GM23248 (cell line): ENCODE measurements at regions not wholly inside any gene's neighbourhood (a gene's known extent, or its start where the extent isn't known, plus 50 kb on each side); places are given as distances from the start of the nearest gene placed in this dataset.
A peak's percentile ranks its signal among the peaks of the same experiment; 100 is the strongest.

ENCODE experiments used
- DNase-seq: peaks from one replicate; pipeline ENCODE4 v3.0.0-alpha.2; 2015
- H2AFZ ChIP-seq: fragments of 200-600 bp; sonication (generic); 2 replicates; pipeline ENCODE4 v1.6.1; 2016; ENCODE audit warnings: antibody characterized with exemption
- H3F3A ChIP-seq: fragments of 200-600 bp; sonication (generic); 2 replicates; pipeline ENCODE4 v1.6.1; 2016; ENCODE audit warnings: mild to moderate bottlenecking, antibody characterized with exemption, mixed run types; ENCODE audit not compliant: insufficient read depth
- H3K27ac ChIP-seq: fragments of 200-600 bp; sonication (generic); 2 replicates; pipeline ENCODE4 v1.5.1; 2016; ENCODE audit warnings: mild to moderate bottlenecking
- H3K27me3 ChIP-seq: fragments of 200-600 bp; sonication (generic); replicated peaks from 2 replicates; pipeline ENCODE4 v1.6.1; 2016; ENCODE audit warnings: mild to moderate bottlenecking; ENCODE audit not compliant: insufficient read depth
- H3K36me3 ChIP-seq: fragments of 200-600 bp; sonication (generic); 2 replicates; pipeline ENCODE4 v1.6.1; 2016; ENCODE audit warnings: low read depth, mild to moderate bottlenecking
- H3K4me1 ChIP-seq: fragments of 200-600 bp; sonication (generic); 2 replicates; pipeline ENCODE4 v1.6.1; 2016; ENCODE audit warnings: mild to moderate bottlenecking; ENCODE audit not compliant: insufficient read depth
- H3K4me2 ChIP-seq: fragments of 200-600 bp; sonication (generic); one replicate; pipeline ENCODE4 v1.6.1; 2016; ENCODE audit warnings: mild to moderate bottlenecking; ENCODE audit not compliant: unreplicated experiment
- H3K4me3 ChIP-seq: fragments of 200-600 bp; sonication (generic); 2 replicates; pipeline ENCODE4 v1.5.1; 2016; ENCODE audit warnings: mild to moderate bottlenecking
- H3K79me2 ChIP-seq: fragments of 200-600 bp; sonication (generic); 2 replicates; pipeline ENCODE4 v1.6.1; 2016; ENCODE audit warnings: mild to moderate bottlenecking; ENCODE audit not compliant: insufficient read depth
- H3K9ac ChIP-seq: fragments of 200-600 bp; sonication (generic); 2 replicates; pipeline ENCODE4 v1.6.1; 2016; ENCODE audit warnings: mild to moderate bottlenecking
- H3K9me2 ChIP-seq: fragments of 200-600 bp; sonication (generic); 2 replicates; pipeline ENCODE4 v1.6.1; 2016; ENCODE audit warnings: mixed run types, mild to moderate bottlenecking, moderate library complexity; ENCODE audit not compliant: insufficient read depth
- H3K9me3 ChIP-seq: fragments of 200-600 bp; sonication (generic); one replicate; pipeline ENCODE4 v1.6.1; 2017; ENCODE audit warnings: low read depth
- H4K20me1 ChIP-seq: fragments of 200-600 bp; sonication (generic); 2 replicates; pipeline ENCODE4 v1.6.0; 2016; ENCODE audit not compliant: insufficient read depth
- EZH2 ChIP-seq: fragments of 200-600 bp; sonication (generic); IDR thresholded peaks from 2 replicates; pipeline ENCODE4 v1.6.1; 2018; ENCODE audit warnings: antibody characterized with exemption, mild to moderate bottlenecking; ENCODE audit not compliant: insufficient read depth, poor library complexity, severe bottlenecking
- EZH2phosphoT487 ChIP-seq: fragments of 200-600 bp; sonication (generic); IDR thresholded peaks from 2 replicates; pipeline ENCODE4 v1.6.1; 2018; ENCODE audit warnings: antibody characterized with exemption, moderate library complexity, mild to moderate bottlenecking, low read depth; ENCODE audit not compliant: insufficient read depth
- WGBS, 2 experiments: methylation state at CpG; one replicate each; pipeline ENCODE4 v1.1.6; 2015 to 2017; ENCODE audit warnings: low lambda C conversion rate in 2 of 2, low coverage in 1 of 2; ENCODE audit errors: missing lambda C conversion rate in 2 of 2; 5-methylcytosine and 5-hydroxymethylcytosine counted together
- in situ Hi-C: fragments of 300-500 bp; cut with MboI; formaldehyde crosslinking; loops from 2 replicates; pipeline ENCODE4 v1.15.0; 2020

- DNase-seq: no peak
- WGBS, 2 experiments: 22 to 30% methylated on average over 5 of the region's 5 CpGs
- no peaks in the 10 kb centered on the region for H3K9me3 ChIP-seq
- no peaks in the 10 kb centered on the region for H3K27me3 ChIP-seq
- no peaks in the 10 kb centered on the region for H4K20me1 ChIP-seq
- TF ChIP-seq EZH2phosphoT487 (no peak), EZH2 (no peak)
- in situ Hi-C loops: no loop called here
- no peaks in the 10 kb centered on the region for H3K9me2 ChIP-seq
- H2AFZ ChIP-seq: no peak overlapping the region
- H3K4me2 ChIP-seq: no peak overlapping the region
- H3F3A ChIP-seq: no peaks in the 10 kb centered on the region
- no peak overlapping the region for H3K9ac ChIP-seq
- no peak overlapping the region for H3K4me3 ChIP-seq
- no peaks in the 10 kb centered on the region for H3K36me3 ChIP-seq
- H3K4me1 ChIP-seq: no peaks in the 10 kb centered on the region
- H3K79me2 ChIP-seq: no peaks in the 10 kb centered on the region
- H3K27ac ChIP-seq: no peak overlapping the region
These were observed 307.0 kb upstream of the PRDM1 start for GRCh38 chr6:105779110-105779509.

GRCh38 chr6:105775095-105775494, 311.0 kb upstream of the PRDM1 start:
- WGBS, 2 experiments: 81 to 88% methylated on average over 1 of the region's 1 CpG
- DNase-seq: no peak
- Histone ChIP-seq H3K79me2 (no peaks in the 10 kb centered on the region), H3K27me3 (no peaks in the 10 kb centered on the region), H3K9me3 (no peaks in the 10 kb centered on the region), H3K27ac (no peak overlapping the region), H3K9ac (no peak overlapping the region), H4K20me1 (no peaks in the 10 kb centered on the region), H3K4me2 (no peak overlapping the region), H3K36me3 (no peaks in the 10 kb centered on the region), H3K4me3 (no peak overlapping the region), H3F3A (peaks cover 20% of the 10 kb centered on the region), H2AFZ (no peak overlapping the region), H3K9me2 (no peaks in the 10 kb centered on the region), H3K4me1 (peaks cover 24% of the 10 kb centered on the region)
- no peak for TF ChIP-seq EZH2phosphoT487
- no peak for TF ChIP-seq EZH2
- in situ Hi-C loops: no loop called here

- Histone ChIP-seq H3K4me1 (peaks cover 32% of the 10 kb centered on the region), H2AFZ (no peak overlapping the region), H3K27ac (no peak overlapping the region), H3K9me3 (no peaks in the 10 kb centered on the region), H3K4me2 (no peak overlapping the region), H3K9ac (no peak overlapping the region), H4K20me1 (no peaks in the 10 kb centered on the region), H3K4me3 (no peak overlapping the region), H3F3A (peaks cover 28% of the 10 kb centered on the region), H3K36me3 (no peaks in the 10 kb centered on the region), H3K9me2 (no peaks in the 10 kb centered on the region), H3K79me2 (no peaks in the 10 kb centered on the region), H3K27me3 (no peaks in the 10 kb centered on the region)
- WGBS, 2 experiments: 89 to 97% methylated on average over 1 of the region's 1 CpG
- in situ Hi-C loops: no loop called here
- no peak for DNase-seq
- TF ChIP-seq EZH2phosphoT487: no peak
- TF ChIP-seq EZH2: no peak
These were observed 311.9 kb upstream of the PRDM1 start for GRCh38 chr6:105774247-105774646.

GRCh38 chr6:105771313-105771970, 314.7 kb upstream of the PRDM1 start:
- H3K27ac ChIP-seq: peak overlapping the region; percentile 60
- no peaks in the 10 kb centered on the region for H3K9me3 ChIP-seq
- TF ChIP-seq EZH2phosphoT487 (no peak), EZH2 (no peak)
- H3K4me2 ChIP-seq: peak overlapping the region; percentile 53
- DNase-seq: peak; percentile 84
- no peaks in the 10 kb centered on the region for H3K79me2 ChIP-seq
- peaks cover 30% of the 10 kb centered on the region for H3F3A ChIP-seq
- H3K36me3 ChIP-seq: no peaks in the 10 kb centered on the region
- 32 to 33% methylated on average over 1 of the region's 1 CpG for WGBS, 2 experiments
- H4K20me1 ChIP-seq: no peaks in the 10 kb centered on the region
- 0 out of 2 replicates have a peak overlapping the region, but pooled peaks have one; percentile 7 for H3K4me3 ChIP-seq
- no peaks in the 10 kb centered on the region for H3K9me2 ChIP-seq
- in situ Hi-C loops: no loop called here
- no peak overlapping the region for H3K9ac ChIP-seq
- H3K4me1 ChIP-seq: peaks cover 32% of the 10 kb centered on the region
- no peak overlapping the region for H2AFZ ChIP-seq
- H3K27me3 ChIP-seq: no peaks in the 10 kb centered on the region
